ENCODE measurements at regions not wholly inside any gene's neighbourhood (a gene's known extent, or its start where the extent isn't known, plus 50 kb on each side); places are given as distances from the start of the nearest gene placed in this dataset.

GRCh38 chr1:162966613-162967012, 102.5 kb upstream of the RGS4 start:
- ATAC-seq = no peak
- Histone ChIP-seq H3K4me3 (ENCODE audit: low read depth in 2 of 2, low read length in 2 of 2) (no peak overlapping the region), H3K27ac (ENCODE audit: low read length) (no peak overlapping the region), H3K27me3 (ENCODE audit: control insufficient read depth, insufficient read depth, low read length) (no peaks in the 10 kb centered on the region; the same call in 1 of the 2 replicates), H3K9me3 (ENCODE audit: control insufficient read depth, insufficient read depth, low read depth, low read length) (no peaks in the 10 kb centered on the region), H3K36me3 (ENCODE audit: control insufficient read depth, insufficient read depth, low read length) (no peaks in the 10 kb centered on the region), H3K4me1 (ENCODE audit: control insufficient read depth, insufficient read depth, low read length) (no peaks in the 10 kb centered on the region)
- no TSS peak for BruUV-seq (replicated peaks)
- CTCF ChIA-PET = no interaction called here
- TF ChIP-seq REST (IDR thresholded peaks at IDR 0.05; ENCODE audit: insufficient read depth in 1 of 2, low read depth in 2 of 2, low read length in 1 of 2) = no peak
- no peak for TF ChIP-seq CTCF (IDR thresholded peaks at IDR 0.05)
- no peak for TF ChIP-seq TCF7L2 (IDR thresholded peaks at IDR 0.05; ENCODE audit: low read depth, low read length)
- no peak for TF ChIP-seq POLR2AphosphoS5 (IDR thresholded peaks at IDR 0.05; ENCODE audit: low read depth, low read length)
- TF ChIP-seq SIN3A (IDR thresholded peaks at IDR 0.05; ENCODE audit: borderline replicate concordance, insufficient read depth, low read depth, low read length) = no peak
- POLR2A ChIA-PET = no interaction called here
- intact Hi-C loops (cut with micrococcal nuclease; ENCODE audit: unreplicated experiment) = no loop called here
- in situ Hi-C loops (cut with HindIII; ENCODE audit: low pct_unique_long_range_greater_than_20kb, low sequenced_read_pairs) = no loop called here
- no peak for DNase-seq (ENCODE audit: low read depth, low spot score)

- TF ChIP-seq TCF7L2 (IDR thresholded peaks at IDR 0.05; ENCODE audit: low read depth, low read length) (no peak), SIN3A (IDR thresholded peaks at IDR 0.05; ENCODE audit: borderline replicate concordance, insufficient read depth, low read depth, low read length) (no peak), POLR2AphosphoS5 (IDR thresholded peaks at IDR 0.05; ENCODE audit: low read depth, low read length) (no peak), CTCF (IDR thresholded peaks at IDR 0.05) (no peak), REST (IDR thresholded peaks at IDR 0.05; ENCODE audit: insufficient read depth in 1 of 2, low read depth in 2 of 2, low read length in 1 of 2) (no peak)
- Histone ChIP-seq H3K27ac (ENCODE audit: low read length) (no peak overlapping the region), H3K27me3 (ENCODE audit: control insufficient read depth, insufficient read depth, low read length) (no peaks in the 10 kb centered on the region; the same call in 1 of the 2 replicates), H3K36me3 (ENCODE audit: control insufficient read depth, insufficient read depth, low read length) (no peaks in the 10 kb centered on the region), H3K4me1 (ENCODE audit: control insufficient read depth, insufficient read depth, low read length) (no peaks in the 10 kb centered on the region), H3K9me3 (ENCODE audit: control insufficient read depth, insufficient read depth, low read depth, low read length) (no peaks in the 10 kb centered on the region), H3K4me3 (ENCODE audit: low read depth in 2 of 2, low read length in 2 of 2) (no peak overlapping the region)
- CTCF ChIA-PET = no interaction called here
- no peak for ATAC-seq
- in situ Hi-C loops (cut with HindIII; ENCODE audit: low pct_unique_long_range_greater_than_20kb, low sequenced_read_pairs) = no loop called here
- no TSS peak for BruUV-seq (replicated peaks)
- intact Hi-C loops (cut with micrococcal nuclease; ENCODE audit: unreplicated experiment) = no loop called here
- POLR2A ChIA-PET = no interaction called here
- no peak for DNase-seq (ENCODE audit: low read depth, low spot score)
These were observed 103.9 kb upstream of the CCDC190 start for GRCh38 chr1:162964901-162965300.
